ENCODE measurements at regions not wholly inside any gene's neighbourhood (a gene's known extent, or its start where the extent isn't known, plus 50 kb on each side); places are given as distances from the start of the nearest gene placed in this dataset.

GRCh38 chr1:79530055-79530454, 523.5 kb upstream of the ADGRL4 start:
- BruUV-seq (replicated peaks), result no TSS peak
- TF ChIP-seq TCF12 (IDR thresholded peaks at IDR 0.05) (no peak), TCF12 (CRISPR knock-in tag; IDR thresholded peaks at IDR 0.05) (no peak), ZNF780A (CRISPR knock-in tag; IDR thresholded peaks at IDR 0.05) (no peak), ZNF446 (CRISPR knock-in tag; IDR thresholded peaks at IDR 0.05) (no peak), TGIF2 (CRISPR knock-in tag; IDR thresholded peaks at IDR 0.05) (no peak), ZFP37 (CRISPR knock-in tag; IDR thresholded peaks at IDR 0.05; ENCODE audit: borderline replicate concordance) (no peak), CREM (IDR thresholded peaks at IDR 0.05) (no peak), CREM (CRISPR knock-in tag; IDR thresholded peaks at IDR 0.05) (no peak), ZNF441 (CRISPR knock-in tag; IDR thresholded peaks at IDR 0.05; ENCODE audit: borderline replicate concordance) (no peak), FOSL2 (CRISPR knock-in tag; IDR thresholded peaks at IDR 0.05) (no peak), MAZ (IDR thresholded peaks at IDR 0.05; ENCODE audit: borderline replicate concordance, low read depth, low read length) (no peak), MAZ (CRISPR knock-in tag; IDR thresholded peaks at IDR 0.05; ENCODE audit: low read depth) (no peak), GMEB2 (CRISPR knock-in tag; IDR thresholded peaks at IDR 0.05; ENCODE audit: low read depth) (no peak), ZNF790 (CRISPR knock-in tag; IDR thresholded peaks at IDR 0.05; ENCODE audit: borderline replicate concordance) (no peak), LBX2 (CRISPR knock-in tag; IDR thresholded peaks at IDR 0.05; ENCODE audit: borderline replicate concordance) (no peak), SUZ12 (IDR thresholded peaks at IDR 0.05; ENCODE audit: low read depth, low read length) (no peak), POLR2AphosphoS5 (IDR thresholded peaks at IDR 0.05; ENCODE audit: low read depth, low read length) (no peak)
- TF ChIP-seq, protein P1, sequence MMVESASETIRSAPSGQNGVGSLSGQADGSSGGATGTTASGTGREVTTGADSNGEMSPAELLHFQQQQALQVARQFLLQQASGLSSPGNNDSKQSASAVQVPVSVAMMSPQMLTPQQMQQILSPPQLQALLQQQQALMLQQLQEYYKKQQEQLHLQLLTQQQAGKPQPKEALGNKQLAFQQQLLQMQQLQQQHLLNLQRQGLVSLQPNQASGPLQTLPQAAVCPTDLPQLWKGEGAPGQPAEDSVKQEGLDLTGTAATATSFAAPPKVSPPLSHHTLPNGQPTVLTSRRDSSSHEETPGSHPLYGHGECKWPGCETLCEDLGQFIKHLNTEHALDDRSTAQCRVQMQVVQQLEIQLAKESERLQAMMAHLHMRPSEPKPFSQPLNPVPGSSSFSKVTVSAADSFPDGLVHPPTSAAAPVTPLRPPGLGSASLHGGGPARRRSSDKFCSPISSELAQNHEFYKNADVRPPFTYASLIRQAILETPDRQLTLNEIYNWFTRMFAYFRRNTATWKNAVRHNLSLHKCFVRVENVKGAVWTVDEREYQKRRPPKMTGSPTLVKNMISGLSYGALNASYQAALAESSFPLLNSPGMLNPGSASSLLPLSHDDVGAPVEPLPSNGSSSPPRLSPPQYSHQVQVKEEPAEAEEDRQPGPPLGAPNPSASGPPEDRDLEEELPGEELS (CRISPR knock-in tag; IDR thresholded peaks at IDR 0.05), result no peak
- TF ChIP-seq, protein P2, sequence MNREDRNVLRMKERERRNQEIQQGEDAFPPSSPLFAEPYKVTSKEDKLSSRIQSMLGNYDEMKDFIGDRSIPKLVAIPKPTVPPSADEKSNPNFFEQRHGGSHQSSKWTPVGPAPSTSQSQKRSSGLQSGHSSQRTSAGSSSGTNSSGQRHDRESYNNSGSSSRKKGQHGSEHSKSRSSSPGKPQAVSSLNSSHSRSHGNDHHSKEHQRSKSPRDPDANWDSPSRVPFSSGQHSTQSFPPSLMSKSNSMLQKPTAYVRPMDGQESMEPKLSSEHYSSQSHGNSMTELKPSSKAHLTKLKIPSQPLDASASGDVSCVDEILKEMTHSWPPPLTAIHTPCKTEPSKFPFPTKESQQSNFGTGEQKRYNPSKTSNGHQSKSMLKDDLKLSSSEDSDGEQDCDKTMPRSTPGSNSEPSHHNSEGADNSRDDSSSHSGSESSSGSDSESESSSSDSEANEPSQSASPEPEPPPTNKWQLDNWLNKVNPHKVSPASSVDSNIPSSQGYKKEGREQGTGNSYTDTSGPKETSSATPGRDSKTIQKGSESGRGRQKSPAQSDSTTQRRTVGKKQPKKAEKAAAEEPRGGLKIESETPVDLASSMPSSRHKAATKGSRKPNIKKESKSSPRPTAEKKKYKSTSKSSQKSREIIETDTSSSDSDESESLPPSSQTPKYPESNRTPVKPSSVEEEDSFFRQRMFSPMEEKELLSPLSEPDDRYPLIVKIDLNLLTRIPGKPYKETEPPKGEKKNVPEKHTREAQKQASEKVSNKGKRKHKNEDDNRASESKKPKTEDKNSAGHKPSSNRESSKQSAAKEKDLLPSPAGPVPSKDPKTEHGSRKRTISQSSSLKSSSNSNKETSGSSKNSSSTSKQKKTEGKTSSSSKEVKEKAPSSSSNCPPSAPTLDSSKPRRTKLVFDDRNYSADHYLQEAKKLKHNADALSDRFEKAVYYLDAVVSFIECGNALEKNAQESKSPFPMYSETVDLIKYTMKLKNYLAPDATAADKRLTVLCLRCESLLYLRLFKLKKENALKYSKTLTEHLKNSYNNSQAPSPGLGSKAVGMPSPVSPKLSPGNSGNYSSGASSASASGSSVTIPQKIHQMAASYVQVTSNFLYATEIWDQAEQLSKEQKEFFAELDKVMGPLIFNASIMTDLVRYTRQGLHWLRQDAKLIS (CRISPR knock-in tag; IDR thresholded peaks at IDR 0.05), result no peak

More at GRCh38 chr1:79530055-79530454, 523.5 kb upstream of the ADGRL4 start:
- H3K9ac ChIP-seq (ENCODE audit: insufficient read depth, low read depth, low read length), result no peak overlapping the region
- no peak overlapping the region for H3K27ac ChIP-seq (ENCODE audit: extremely low read length, insufficient read depth, low read length)
- no peaks in the 10 kb centered on the region for H3K36me3 ChIP-seq (replicated peaks in 1 of 2; ENCODE audit: control insufficient read depth in 1 of 2, insufficient read depth in 2 of 2, low read length in 2 of 2)
- H3K4me1 ChIP-seq (ENCODE audit: insufficient read depth, low read length), result no peaks in the 10 kb centered on the region
- no peaks in the 10 kb centered on the region for H3K79me2 ChIP-seq (ENCODE audit: insufficient read depth, low read length)
- POLR2A ChIA-PET, result no interaction called here
- in situ Hi-C loops (cut with HindIII; ENCODE audit: extremely low pct_ligation_motif_present, low pct_unique_long_range_greater_than_20kb) (no loop called here), intact Hi-C loops (cut with micrococcal nuclease; ENCODE audit: unreplicated experiment) (no loop called here)
- peaks cover 71% of the 10 kb centered on the region for H3K9me3 ChIP-seq (ENCODE audit: low read length)
- no peaks in the 10 kb centered on the region for H3K27me3 ChIP-seq (ENCODE audit: control insufficient read depth in 1 of 2, insufficient read depth in 2 of 2, low read length in 2 of 2)
- FAIRE-seq (no peak), DNase-seq (ENCODE audit: low spot score) (no peak), ATAC-seq (no peak)
- WGBS (ENCODE audit: low lambda C conversion rate), result 1% methylated on average over 2 of the region's 2 CpGs
- H2AFZ ChIP-seq (ENCODE audit: low read length), result no peak overlapping the region
- H4K20me1 ChIP-seq (ENCODE audit: insufficient read depth, low read length), result no peaks in the 10 kb centered on the region
- H3K4me3 ChIP-seq (replicated peaks in 1 of 3; ENCODE audit: insufficient read depth in 1 of 3, low read depth in 2 of 3, low read length in 3 of 3), result no peak overlapping the region
- CTCF ChIA-PET (ENCODE audit: low intra/inter-chr PET ratio, low total read pairs), result no interaction called here
- no peak overlapping the region for H3K4me2 ChIP-seq (ENCODE audit: low read depth, low read length)

Data from HepG2 (cell line).